Left ventricle myocardium superior (tissue), 1 donor: ENCODE measurements at regions not wholly inside any gene's neighbourhood (a gene's known extent, or its start where the extent isn't known, plus 50 kb on each side); places are given as distances from the start of the nearest gene placed in this dataset.
"Not testable (repeated sequence)": the region's sequence is repeated elsewhere in the genome, so short reads cannot be mapped to it uniquely, and the experiment has no call there.

Experiments
- ATAC-seq: fragments of 200-7000 bp; cut with Tn5 transposase; one replicate; pipeline ENCODE4 v1.9.1; 2020; ENCODE audit warnings: mild to moderate bottlenecking, moderate library complexity
- DNase-seq: peaks from one replicate; pipeline ENCODE4 v3.0.0-alpha.2; 2020
- intact Hi-C: fragments of 100-400 bp; cut with micrococcal nuclease; formaldehyde crosslinking; loops from one replicate; pipeline ENCODE4 v1.11.0; 2022
- donor health status: DM: no; HTN: yes; CAD: no; lungs with severe emphysema.

DNA sequence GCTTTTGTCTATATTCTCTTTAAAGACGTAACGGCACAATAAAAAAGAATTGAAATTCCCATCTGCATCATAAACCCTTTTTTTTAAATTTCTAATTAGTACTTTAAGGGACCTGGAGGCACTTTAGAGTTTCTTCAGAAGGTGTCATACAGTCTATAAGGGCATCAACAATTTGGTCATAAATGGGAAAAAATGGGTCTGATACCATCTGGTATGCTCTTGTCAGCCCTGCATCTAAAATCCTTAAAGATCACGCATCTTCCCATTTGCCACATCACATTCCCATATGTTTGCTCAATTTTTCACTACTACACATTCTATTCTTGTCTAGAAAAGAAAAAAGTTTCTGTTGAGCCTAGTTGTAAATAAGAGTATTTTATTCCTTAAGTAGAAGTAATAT, 53.8 kb downstream of the COX7C start:
- no peak for ATAC-seq
- DNase-seq, result no peak
- intact Hi-C loops, result no loop called here

DNA sequence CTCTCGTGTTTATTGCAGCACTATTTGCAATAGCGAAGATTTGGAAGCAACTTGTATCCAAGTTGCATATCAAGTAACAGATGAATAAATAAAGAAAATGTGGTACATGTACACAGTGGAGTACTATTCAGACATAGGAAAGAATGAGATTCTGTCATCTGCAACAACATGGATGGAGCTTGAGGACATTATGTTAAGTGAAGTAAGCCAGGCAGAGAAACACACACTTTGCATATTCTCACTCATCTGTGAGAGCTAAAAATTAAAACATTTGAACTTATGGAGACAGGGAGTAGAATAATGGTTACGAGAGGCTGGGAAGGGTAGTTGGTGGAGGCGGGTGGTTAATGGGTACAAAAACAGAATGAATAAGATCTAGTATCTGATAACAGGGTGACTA, 56.3 kb downstream of the COX7C start:
- ATAC-seq, result no peak
- intact Hi-C loops, result no loop called here

DNA sequence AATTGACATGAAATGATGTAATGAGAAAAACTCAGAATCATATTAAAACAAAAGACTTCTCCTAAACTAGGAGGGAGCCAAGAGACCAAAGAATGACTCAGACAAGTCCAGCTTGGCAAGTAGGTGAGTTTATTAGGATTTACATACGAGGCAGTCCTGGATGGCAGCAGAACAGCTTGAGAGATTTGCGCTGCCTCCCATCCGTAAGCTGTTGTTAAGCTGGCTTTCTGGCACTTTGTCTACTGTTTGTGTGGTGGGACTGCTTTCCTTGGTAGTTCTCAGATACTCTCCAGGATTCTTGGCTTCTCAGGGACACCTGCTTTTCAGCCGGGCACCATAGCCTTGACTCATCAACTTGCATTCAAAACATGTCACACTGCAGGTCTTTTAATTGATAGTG, 57.6 kb downstream of the COX7C start:
- intact Hi-C loops, result no loop called here
- ATAC-seq, result no peak
- no peak for DNase-seq

More for the DNA sequence above, 56.3 kb downstream of the COX7C start:
- no peak for DNase-seq

DNA sequence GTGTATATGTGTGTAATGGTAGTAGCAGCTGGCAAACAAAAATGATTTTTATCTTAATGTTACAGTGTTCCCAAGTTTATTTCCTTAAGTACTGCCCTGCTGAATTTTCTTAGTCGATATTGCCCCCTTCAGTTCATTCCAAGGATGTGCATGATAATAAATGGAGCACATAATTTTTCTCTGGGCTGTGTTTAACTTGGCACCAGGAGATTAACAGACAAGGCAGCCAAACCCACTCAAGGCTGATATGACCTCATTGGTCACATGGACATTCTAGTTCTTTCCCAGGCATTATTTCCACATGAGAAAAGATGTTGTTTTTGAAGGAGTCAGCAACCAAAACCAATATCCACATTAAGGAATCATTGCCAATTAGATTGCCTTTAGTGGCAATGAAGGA, 61.8 kb downstream of the COX7C start:
- intact Hi-C loops, result no loop called here
- no peak for DNase-seq

DNA sequence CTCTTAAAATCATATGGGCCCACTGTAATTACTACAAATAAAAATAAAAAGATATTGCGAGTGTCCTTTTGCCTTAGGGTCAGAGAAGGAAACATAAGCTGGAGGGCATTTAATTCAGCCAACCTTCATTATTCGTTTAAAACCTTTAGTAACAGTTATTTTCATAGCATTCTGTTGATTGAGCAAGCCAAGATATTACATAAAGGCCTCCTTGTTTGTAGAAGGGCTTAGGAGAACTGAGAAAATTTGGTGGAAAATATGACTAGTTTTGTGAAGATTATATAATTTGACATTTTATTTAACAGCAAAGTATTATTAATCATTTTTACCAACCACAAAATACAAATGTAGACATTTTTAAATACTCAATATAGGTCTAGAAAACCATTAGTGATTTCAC, 62.2 kb downstream of the COX7C start:
- intact Hi-C loops, result no loop called here
- DNase-seq (no peak), ATAC-seq (peak; percentile 72)

More for the DNA sequence above, 61.8 kb downstream of the COX7C start:
- peak; percentile 96 for ATAC-seq

DNA sequence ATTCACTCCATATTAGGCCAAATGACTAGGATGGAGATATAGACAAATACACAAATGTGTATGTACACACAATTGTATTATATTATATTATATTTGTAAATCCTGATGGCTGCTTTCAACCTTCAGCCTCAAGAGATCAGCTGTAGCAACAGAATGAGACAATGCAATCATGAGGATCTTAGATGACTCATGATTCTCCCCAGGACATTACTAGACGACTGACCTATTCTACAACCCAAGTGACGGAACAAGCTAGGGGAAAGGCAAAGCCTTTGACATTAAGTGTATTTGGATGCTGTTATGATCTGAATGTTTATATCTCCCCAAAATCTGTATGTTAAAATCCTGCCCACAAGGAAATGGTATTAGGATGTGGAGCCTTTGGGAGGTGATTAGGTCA, 66.5 kb downstream of the COX7C start:
- intact Hi-C loops, result no loop called here
- DNase-seq, result no peak
- no peak for ATAC-seq

DNA sequence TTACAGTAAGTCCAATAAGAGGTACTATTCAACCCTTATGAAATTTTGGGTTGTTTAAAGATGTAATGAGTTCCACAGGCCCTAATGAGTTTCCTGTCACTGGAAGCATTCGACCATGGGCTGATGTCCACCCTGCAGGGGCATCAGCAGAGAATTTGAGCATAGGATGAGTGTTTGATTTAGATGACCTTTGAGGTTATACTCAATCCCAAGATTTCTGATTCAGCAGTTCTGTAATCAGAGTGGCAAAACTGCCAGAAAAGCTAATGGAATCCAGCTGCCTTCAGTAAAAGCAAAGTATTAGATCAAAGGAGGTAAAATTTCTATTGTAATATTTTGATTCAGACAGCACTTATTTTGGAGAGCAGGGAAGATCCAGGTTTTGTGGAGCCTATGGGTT, 68.3 kb downstream of the COX7C start:
- intact Hi-C loops, result no loop called here
- DNase-seq (no peak), ATAC-seq (no peak)

DNA sequence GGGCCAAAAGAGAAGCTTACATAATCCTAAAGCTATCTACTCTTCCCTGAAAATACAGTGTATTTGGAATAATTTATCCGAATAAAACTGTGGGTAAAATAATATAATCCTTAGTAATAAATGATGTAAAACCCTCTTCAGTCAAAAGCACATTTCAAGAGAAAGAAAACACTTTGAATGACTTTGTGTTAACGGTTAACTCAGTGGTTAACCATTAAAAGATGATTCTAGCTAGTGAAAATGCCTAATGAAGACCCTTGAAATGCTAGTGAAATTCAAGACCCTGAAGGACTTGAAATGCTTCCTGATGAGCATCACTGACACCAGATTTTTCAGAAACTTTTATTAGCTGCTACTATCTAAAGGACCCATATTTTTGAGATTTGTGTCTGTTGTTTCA, 70.7 kb downstream of the COX7C start:
- ATAC-seq (no peak), DNase-seq (no peak)
- intact Hi-C loops, result no loop called here

DNA sequence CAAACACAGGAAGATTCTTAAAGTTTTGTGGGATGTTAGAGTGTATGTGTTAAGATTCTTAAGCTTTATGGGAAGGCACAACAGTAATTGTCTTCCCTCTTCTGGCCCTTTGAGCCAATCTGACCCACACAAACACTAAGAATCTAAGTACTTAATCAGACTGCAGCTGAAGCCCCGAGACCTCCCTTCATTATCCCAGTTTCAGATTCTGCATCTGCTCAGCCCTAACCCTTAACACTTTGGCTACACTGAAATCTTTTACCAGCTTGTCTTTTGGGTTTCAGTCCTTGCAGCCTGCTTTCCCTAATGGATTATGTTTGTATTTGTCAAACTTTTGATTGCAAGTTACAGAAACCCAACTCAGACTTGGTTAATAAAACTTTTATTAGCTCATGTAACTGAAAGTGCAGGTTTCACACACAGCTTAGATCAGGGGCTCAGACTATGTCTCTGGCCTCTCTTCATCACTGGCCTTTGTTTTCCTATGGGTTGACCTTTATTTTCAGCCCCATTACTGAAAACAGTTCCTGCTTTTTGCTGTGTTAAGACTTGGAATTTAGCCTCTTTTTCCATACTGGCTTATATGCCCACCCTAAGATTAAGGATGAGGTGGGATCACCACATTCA, 71.5 kb downstream of the COX7C start:
- DNase-seq, result no peak
- intact Hi-C loops, result no loop called here
- no peak for ATAC-seq

DNA sequence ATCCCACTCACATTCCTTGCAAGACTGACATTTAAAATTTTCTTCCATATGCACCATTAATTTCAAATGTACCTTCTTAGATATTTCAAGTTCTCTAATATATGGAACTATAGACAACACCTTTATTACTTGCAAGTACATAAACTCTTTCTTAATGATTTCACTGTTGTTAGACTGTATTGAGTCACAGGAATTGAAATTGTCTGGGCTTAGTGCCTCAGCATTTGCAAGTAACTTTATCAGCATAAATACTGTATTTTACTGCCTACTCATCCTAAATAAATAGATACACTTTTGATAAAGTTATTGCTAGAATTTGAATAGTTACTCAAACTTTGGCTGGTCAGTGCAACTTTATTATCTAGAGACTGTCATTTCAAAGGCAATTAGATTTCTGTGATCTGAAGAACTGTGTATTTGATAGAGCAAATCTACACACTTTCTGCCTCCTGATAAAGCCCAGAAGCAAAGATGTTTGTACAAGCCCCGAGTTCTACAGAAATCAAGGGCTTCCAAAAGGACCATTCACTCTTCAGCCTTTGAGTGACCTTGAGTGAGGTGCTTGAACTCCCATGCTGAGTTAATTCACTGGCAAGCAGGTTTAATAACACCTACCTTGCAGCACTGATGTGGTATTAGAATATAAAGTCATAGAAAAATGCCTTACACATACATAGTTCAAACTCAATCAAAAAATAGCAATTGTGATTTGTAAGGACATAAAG, 91.6 kb downstream of the COX7C start:
- intact Hi-C loops, result no loop called here
- no peak for ATAC-seq
- DNase-seq, result no peak

DNA sequence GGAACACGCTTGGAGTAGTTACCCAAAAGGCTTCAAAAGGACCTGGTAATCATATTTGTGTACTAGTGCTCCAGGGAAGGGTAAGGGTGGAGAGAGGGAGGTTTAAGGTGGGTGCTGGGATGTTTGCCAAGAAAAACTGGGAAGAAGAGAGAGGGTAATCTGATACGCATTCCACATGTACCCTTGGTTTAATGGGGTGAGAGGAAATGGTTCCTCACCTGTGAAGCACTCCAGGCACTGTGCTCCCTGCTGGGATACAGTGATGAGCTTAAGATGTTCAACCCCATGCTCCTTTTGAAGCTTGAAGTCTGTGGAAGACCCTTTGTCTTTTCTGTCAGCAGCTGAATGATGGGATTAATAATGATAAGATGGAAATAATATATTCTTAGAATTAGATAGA, 98.4 kb downstream of the COX7C start:
- ATAC-seq, result no peak
- intact Hi-C loops, result no loop called here

DNA sequence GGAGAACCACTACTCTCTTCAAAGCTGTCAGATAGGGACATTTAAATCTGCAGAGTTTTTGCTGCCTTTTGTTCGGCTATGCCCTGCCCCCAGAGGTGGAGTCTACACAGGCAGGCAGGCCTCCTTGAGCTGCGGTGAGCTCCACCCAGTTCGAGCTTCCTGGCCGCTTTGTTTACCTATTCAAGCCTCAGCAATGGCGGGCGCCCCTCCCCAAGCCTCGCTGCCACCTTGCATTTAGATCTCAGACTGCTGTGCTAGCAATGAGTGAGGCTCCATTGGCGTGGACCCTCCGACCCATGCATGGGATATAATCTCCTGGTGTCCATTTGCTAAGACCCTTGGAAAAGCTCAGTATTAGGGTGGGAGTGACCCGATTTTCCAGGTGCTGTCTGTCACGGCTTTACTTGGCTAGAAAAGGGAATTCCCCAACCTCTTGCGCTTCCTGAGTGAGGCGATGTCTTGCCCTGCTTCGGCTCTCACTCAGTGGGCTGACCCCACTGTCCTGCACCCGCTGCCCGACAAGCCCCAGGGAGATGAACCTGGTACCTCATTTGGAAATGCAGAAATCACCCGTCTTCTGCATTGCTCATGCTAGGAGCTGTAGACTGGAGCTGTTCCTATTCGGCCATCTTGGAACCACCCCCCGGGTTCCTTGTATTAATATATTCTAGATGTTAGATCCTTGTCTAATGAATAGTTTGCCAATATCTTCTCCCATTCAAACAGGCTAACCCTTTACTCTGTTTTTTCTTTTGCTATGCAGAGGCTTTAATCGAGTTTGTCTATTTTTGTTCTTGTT, 113.8 kb downstream of the COX7C start:
- ATAC-seq, intact Hi-C loops, DNase-seq: not testable (repeated sequence)

More for the DNA sequence above, 98.4 kb downstream of the COX7C start:
- DNase-seq, result no peak

DNA sequence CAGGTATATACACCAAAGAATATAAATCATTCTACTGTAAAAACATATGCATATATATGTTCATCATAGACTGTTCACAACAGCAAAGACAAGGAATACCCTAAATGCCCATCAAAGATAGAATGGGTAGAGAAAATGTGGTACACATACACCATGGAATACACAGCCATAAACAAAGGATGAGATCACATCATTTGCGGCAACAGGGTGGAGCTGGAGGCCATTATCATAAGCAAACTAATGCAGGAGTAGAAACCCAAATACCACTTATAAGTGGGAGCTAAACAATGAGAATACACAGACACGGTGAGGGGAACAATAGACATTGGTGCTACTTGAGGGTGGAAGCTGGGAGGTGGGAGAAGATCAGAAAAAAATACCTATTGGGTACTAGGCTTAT, 117.6 kb downstream of the COX7C start:
- intact Hi-C loops, result no loop called here
- DNase-seq (no peak), ATAC-seq (no peak)

DNA sequence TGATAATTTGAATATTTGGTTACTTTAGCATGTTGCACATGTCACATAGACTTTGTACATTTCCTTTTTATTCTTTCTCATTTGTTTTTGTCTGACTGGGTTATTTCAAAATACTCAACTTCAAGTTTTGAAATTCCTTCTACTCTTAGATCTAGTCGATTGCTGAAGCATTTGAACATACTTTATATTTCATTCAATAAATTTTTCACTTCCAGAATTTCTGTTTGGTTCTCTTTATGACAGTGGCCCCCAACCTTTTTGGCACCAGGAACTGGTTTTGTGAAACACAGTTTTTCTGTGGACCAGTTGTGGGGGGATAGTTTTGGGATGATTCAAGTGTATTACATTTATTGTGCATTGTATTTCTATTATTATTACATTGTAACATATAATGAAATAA, 119.8 kb downstream of the COX7C start:
- ATAC-seq (no peak), DNase-seq (no peak)
- intact Hi-C loops, result no loop called here

DNA sequence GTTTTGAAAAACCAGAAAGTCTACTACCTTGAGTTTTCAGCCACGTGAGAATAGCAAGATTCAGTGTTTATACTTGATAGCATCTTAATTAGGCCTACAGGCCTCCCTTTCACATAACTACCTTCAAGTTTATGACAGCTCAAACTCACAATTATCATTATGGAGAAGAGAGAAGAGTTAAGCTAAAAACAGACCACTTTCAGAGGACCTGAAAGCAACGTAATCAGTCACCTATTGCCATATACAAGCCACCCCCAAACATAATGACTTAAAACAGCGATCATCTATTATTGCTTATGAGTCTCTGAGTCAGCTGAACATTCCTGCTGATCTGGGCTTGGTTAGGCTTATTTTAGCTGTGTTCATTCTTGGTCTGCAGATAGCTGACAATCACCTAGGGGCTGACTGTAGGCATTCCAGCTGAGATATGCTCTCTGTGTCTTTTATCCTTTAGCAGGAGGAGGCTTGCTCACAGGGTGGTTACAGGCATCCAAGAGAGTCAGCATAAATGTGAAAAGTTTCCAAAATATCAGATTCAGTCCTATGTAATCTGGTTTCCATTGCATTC, 130.9 kb downstream of the COX7C start:
- ATAC-seq (no peak), DNase-seq (no peak)
- intact Hi-C loops, result no loop called here

DNA sequence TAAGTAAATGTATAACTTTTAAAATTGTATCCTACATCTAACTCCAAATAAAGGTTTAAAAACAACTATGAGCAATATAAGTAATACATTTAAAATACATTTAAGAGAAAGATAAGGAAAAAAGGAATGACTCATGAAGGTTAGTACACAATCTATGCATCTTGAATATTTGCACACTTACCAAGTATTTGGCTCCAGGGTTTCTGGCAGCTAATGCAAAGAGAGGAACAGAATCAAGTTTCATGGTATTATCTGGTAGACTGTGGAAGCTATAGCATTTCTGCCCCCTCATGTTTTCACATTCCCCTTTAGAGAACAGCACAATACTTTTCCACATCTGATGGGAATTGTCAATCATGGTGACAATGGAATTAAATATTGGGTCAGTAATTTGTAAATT, 132.1 kb downstream of the COX7C start:
- DNase-seq (no peak), ATAC-seq (no peak)
- intact Hi-C loops, result no loop called here

DNA sequence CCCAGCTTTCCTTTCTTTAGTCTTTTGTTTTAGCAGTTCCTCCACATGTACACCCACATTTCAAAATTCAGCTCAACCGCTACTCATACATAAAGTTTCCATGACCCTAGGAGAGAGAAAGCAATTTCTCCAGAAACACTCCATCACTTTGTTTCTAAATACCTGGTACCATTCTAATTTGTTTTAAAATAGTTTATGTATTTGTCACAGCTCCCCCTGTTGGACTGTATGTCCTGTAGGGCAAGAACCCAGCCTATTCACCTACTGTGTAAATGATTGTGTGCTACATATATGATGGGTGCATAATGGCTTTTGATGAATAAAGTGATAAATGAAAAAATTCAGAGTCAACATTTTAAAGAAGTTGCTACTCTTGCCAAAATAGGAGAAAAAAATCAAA, 139.1 kb downstream of the COX7C start:
- ATAC-seq (no peak), DNase-seq (no peak)
- intact Hi-C loops, result no loop called here

DNA sequence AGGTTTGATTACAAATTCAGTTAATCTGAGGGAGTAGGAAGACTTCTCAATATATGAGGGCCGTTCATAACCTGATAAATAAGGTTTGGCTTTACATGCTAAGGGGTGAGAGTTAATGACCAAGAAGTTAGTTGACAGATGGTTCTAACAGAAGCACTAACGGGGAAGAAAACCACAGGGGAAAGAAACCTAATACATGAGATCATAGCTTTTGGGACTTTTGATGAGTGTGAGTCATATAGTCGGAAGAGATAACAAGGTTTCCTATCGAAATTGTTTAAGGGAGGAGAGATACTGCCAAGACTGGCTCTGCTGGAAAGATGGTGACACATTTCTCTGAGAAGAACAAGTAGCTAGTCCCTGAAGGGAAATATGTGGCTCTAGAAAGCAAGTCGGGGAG, 140.1 kb downstream of the COX7C start:
- DNase-seq, result no peak
- intact Hi-C loops, result no loop called here
- ATAC-seq, result no peak

DNA sequence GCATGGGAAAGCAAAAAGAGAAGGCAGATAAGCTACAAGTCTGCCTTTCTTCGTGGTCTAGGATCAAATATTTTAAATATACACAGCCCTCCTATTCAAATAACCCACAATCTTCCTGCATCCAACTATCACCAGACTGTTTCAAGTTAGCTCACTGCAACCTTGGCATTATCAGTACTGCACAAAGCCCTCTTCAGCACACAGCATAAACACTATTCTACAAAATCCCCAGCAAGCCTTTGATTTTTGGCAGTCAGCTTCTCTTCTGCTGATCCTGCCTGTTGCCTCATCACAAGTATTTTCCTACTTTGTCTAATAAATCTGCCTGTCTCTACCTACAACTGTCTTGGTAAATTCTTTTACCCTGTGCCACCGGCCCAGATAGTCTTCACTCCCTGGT, 142.9 kb downstream of the COX7C start:
- ATAC-seq (no peak), DNase-seq (no peak)
- intact Hi-C loops, result no loop called here

DNA sequence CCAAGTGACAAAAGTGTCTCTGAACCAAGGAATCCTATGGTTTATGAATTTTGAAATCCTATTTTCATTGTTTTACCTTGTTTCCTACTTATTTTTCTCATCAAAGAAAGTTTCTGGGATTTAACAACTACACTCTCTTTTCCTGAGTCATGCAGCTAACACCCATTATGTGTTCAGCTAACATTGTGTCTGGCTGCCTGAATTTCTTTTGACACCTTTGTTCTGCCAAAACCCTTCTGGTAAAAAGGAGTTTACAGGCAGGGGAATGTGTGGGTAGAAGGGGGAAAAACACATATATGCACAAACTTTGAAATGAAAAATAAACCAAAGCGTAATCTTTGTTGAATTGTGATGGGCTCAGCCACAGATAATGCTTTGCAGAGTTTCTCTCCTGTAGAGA, 146.2 kb downstream of the COX7C start:
- ATAC-seq, result no peak
- no peak for DNase-seq
- intact Hi-C loops, result no loop called here
